OCI-LY7 (cell line): ENCODE measurements at regions not wholly inside any gene's neighbourhood (a gene's known extent, or its start where the extent isn't known, plus 50 kb on each side); places are given as distances from the start of the nearest gene placed in this dataset.

ENCODE experiments used
- BruUV-seq: library from RNA; stranded (reverse); fragments of 400-500 nt; replicated peaks from 2 replicates; lab custom pipeline; 2021; lab: Mats Ljungman, UMichigan
- CTCF ChIA-PET: fragments of 300-600 bp; sonication (Branson Sonifier 250); formaldehyde crosslinking; loops from one replicate; lab custom pipeline; 2022; ENCODE audit warnings: antibody characterized with exemption; ENCODE audit not compliant: unreplicated experiment; lab: Charles Lee
- POLR2A ChIA-PET: fragments of 300-600 bp; sonication (Branson Sonifier 250); formaldehyde crosslinking; loops from one replicate; lab custom pipeline; 2022; ENCODE audit warnings: antibody characterized with exemption; lab: Charles Lee
- DNase-seq: peaks from one replicate; pipeline ENCODE4 v3.0.0-alpha.2; 2015; ENCODE audit warnings: low spot score
- H2AFZ ChIP-seq: fragments of 200-600 bp; sonication (generic), shearing (Covaris generic); 2 replicates; pipeline ENCODE4 v1.6.1; 2014; ENCODE audit warnings: mild to moderate bottlenecking, antibody characterized with exemption, low read length, moderate library complexity
- H3K27ac ChIP-seq: fragments of 200-600 bp; sonication (generic); 2 replicates; pipeline ENCODE4 v1.5.1; 2014; ENCODE audit warnings: mixed run types, low read depth, mild to moderate bottlenecking, moderate library complexity, low read length, inconsistent platforms; ENCODE audit not compliant: poor library complexity, severe bottlenecking
- H3K36me3 ChIP-seq: fragments of 200-600 bp; sonication (generic); 2 replicates; pipeline ENCODE4 v1.6.1; 2014; ENCODE audit warnings: mild to moderate bottlenecking, antibody characterized with exemption, low read length, moderate library complexity, mixed read lengths; ENCODE audit not compliant: insufficient read depth
- H3K4me1 ChIP-seq: fragments of 200-600 bp; sonication (generic); 2 replicates; pipeline ENCODE4 v1.5.1; 2014; ENCODE audit warnings: mild to moderate bottlenecking, low read length; ENCODE audit not compliant: insufficient read depth, poor library complexity, severe bottlenecking
- H3K4me2 ChIP-seq: fragments of 200-600 bp; sonication (generic); 2 replicates; pipeline ENCODE4 v1.6.1; 2014; ENCODE audit warnings: mild to moderate bottlenecking, low read length
- H3K4me3 ChIP-seq: fragments of 200-600 bp; sonication (generic); 2 replicates; pipeline ENCODE4 v1.5.1; 2014; ENCODE audit warnings: mild to moderate bottlenecking, low read depth, low read length; ENCODE audit not compliant: poor library complexity, severe bottlenecking
- H3K79me2 ChIP-seq: fragments of 200-600 bp; sonication (generic); 2 replicates; pipeline ENCODE4 v1.6.1; 2016; ENCODE audit warnings: low read depth, mild to moderate bottlenecking, low read length, moderate library complexity, mixed read lengths; ENCODE audit not compliant: insufficient read depth
- H3K9me2 ChIP-seq: fragments of 200-600 bp; sonication (generic); 2 replicates; pipeline ENCODE4 v1.6.1; 2016; ENCODE audit warnings: mild to moderate bottlenecking, low read length, mixed read lengths; ENCODE audit not compliant: insufficient read depth
- H3K9me3 ChIP-seq: fragments of 200-600 bp; sonication (generic); 2 replicates; pipeline ENCODE4 v1.6.1; 2014; ENCODE audit warnings: mild to moderate bottlenecking, mixed run types, low read length, mixed read lengths
- H4K20me1 ChIP-seq: fragments of 200-600 bp; sonication (generic); 2 replicates; pipeline ENCODE4 v1.6.1; 2014; ENCODE audit warnings: mild to moderate bottlenecking, antibody characterized with exemption, low read length, moderate library complexity, mixed read lengths; ENCODE audit not compliant: insufficient read depth
- EZH2phosphoT487 ChIP-seq: fragments of 200-600 bp; sonication (generic); IDR thresholded peaks from 2 replicates; pipeline ENCODE4 v1.6.1; 2018; ENCODE audit warnings: low read depth, borderline replicate concordance, mild to moderate bottlenecking, mixed run types, antibody characterized with exemption, low read length, moderate library complexity, mixed read lengths
- intact Hi-C: fragments of 100-400 bp; cut with micrococcal nuclease; formaldehyde crosslinking; loops from one replicate; pipeline ENCODE4 v1.10.0; 2022; ENCODE audit not compliant: unreplicated experiment
- TF ChIP-seq, protein P1 (sequence below): fragments of 200-600 bp; sonication (generic); conservative IDR thresholded peaks from 2 replicates; pipeline ENCODE4 v1.5.1; 2014; ENCODE audit warnings: mild to moderate bottlenecking, antibody characterized with exemption, low read length, moderate library complexity, mixed read lengths

DNA sequence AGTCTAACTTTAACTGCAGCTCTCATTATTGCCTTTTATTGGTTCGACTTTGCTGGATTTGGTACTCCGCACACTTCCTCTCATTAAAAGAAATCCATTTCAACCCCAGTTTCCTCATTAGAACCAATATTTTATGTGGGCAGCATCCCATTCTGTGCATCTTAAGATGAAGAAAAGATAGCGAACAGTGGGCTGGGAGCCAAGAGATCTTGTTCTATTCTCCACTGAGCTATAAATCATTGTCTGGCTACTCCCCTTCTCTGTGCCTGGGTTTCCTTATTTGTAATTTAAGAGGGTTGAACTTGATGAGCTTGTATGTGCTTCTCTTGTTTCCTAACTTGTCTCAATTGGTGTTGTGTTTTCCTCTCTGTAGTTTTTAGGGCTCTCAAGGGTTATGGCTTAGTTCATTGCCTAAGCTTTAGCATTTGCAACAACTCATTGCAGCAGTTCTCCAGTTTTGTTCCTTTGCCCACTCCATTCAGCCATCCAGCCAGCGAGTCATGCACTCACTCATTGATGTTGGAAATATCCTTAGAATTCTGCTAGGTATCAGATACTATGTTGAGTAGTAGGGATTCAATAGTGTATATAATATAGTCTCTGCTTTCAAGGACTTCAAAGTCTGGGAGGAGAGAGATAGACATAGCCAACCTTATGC lies 273.3 kb upstream of the TNC start:
- Histone ChIP-seq H3K9me2 (no peaks in the 10 kb centered on the region), H4K20me1 (no peaks in the 10 kb centered on the region), H3K36me3 (no peaks in the 10 kb centered on the region), H3K9me3 (no peaks in the 10 kb centered on the region), H2AFZ (no peak overlapping the region), H3K4me1 (no peaks in the 10 kb centered on the region), H3K79me2 (no peaks in the 10 kb centered on the region), H3K4me3 (no peak overlapping the region), H3K27ac (no peak overlapping the region), H3K4me2 (no peak overlapping the region)
- intact Hi-C loops: no loop called here
- no peak for TF ChIP-seq EZH2phosphoT487
- TF ChIP-seq, protein P1, sequence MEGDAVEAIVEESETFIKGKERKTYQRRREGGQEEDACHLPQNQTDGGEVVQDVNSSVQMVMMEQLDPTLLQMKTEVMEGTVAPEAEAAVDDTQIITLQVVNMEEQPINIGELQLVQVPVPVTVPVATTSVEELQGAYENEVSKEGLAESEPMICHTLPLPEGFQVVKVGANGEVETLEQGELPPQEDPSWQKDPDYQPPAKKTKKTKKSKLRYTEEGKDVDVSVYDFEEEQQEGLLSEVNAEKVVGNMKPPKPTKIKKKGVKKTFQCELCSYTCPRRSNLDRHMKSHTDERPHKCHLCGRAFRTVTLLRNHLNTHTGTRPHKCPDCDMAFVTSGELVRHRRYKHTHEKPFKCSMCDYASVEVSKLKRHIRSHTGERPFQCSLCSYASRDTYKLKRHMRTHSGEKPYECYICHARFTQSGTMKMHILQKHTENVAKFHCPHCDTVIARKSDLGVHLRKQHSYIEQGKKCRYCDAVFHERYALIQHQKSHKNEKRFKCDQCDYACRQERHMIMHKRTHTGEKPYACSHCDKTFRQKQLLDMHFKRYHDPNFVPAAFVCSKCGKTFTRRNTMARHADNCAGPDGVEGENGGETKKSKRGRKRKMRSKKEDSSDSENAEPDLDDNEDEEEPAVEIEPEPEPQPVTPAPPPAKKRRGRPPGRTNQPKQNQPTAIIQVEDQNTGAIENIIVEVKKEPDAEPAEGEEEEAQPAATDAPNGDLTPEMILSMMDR: no peak
- ChIA-PET CTCF (no interaction called here), POLR2A (no interaction called here)
- no peak for DNase-seq
- BruUV-seq: no TSS peak

DNA sequence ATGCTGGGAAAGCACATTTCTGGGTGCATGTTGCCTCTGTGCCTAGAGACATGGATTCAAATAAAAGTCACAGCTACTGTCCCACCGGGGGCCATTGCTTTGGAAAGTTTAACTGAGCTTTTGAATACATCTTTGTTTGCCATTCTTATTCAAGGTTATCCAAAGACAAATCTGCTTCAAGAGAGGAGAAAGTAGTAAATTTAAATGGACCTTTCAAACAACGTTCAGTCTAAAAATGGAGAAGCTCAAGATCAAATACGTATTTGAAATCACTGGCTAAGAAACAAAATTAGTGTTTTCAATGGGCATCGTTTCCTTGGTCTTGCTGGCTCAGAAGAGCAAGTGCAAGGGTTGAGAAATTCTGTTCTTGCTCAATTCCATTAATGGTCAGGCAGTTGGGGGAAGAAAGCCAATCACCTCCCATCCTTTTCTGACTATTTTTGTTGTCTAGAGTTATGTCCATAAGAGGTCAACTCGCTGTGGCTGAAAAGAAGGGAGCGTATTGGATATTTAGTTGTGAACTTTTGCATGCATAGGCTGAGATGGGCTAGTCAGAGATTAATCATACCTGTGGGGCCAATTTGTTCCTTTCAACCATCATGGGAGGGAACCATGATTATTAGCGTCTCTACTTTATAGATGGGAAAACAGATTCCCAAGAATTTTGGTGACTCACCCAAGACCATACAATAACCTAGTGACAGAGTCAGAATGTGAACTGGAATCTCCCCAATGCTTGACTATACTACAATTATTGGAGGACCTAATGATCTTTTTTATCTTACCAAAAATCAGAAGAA lies 276.2 kb upstream of the TNC start:
- no TSS peak for BruUV-seq
- Histone ChIP-seq H3K36me3 (no peaks in the 10 kb centered on the region), H3K27ac (no peak overlapping the region), H2AFZ (no peak overlapping the region), H3K9me3 (no peaks in the 10 kb centered on the region), H4K20me1 (no peaks in the 10 kb centered on the region), H3K4me1 (no peaks in the 10 kb centered on the region), H3K4me3 (no peak overlapping the region), H3K9me2 (no peaks in the 10 kb centered on the region), H3K4me2 (no peak overlapping the region), H3K79me2 (no peaks in the 10 kb centered on the region)
- no peak for DNase-seq
- intact Hi-C loops: no loop called here
- no peak for TF ChIP-seq EZH2phosphoT487
- TF ChIP-seq, protein P1: no peak
- POLR2A ChIA-PET: interaction anchor here (0.7 to 0.9 kb wide), 2 partner anchors 18 to 1821 kb away, joined by 3 read pairs; no protein-coding TSS in a partner anchor
- CTCF ChIA-PET: no interaction called here
